Karpas-422 (cell line): ENCODE measurements at regions not wholly inside any gene's neighbourhood (a gene's known extent, or its start where the extent isn't known, plus 50 kb on each side); places are given as distances from the start of the nearest gene placed in this dataset.
A peak's percentile ranks its signal among the peaks of the same experiment; 100 is the strongest.

Experiments
- DNase-seq: peaks from one replicate; pipeline ENCODE4 v3.0.0-alpha.2; 2015
- H2AFZ ChIP-seq: fragments of 200-600 bp; sonication (generic); 2 replicates; pipeline ENCODE4 v1.6.1; 2014; ENCODE audit warnings: antibody characterized with exemption, low read length, mixed read lengths
- H3K27ac ChIP-seq: fragments of 200-600 bp; sonication (generic); 2 replicates; pipeline ENCODE4 v1.5.1; 2014; ENCODE audit warnings: mild to moderate bottlenecking, low read length, moderate library complexity
- H3K27me3 ChIP-seq: fragments of 200-600 bp; sonication (generic); 2 replicates; pipeline ENCODE4 v1.6.1; 2014; ENCODE audit warnings: low read length, mixed read lengths
- H3K36me3 ChIP-seq: fragments of 200-600 bp; sonication (generic); 2 replicates; pipeline ENCODE4 v1.6.1; 2014; ENCODE audit warnings: low read length, mixed read lengths; ENCODE audit not compliant: insufficient read depth
- H3K4me1 ChIP-seq: fragments of 200-600 bp; sonication (generic); 2 replicates; pipeline ENCODE4 v1.6.1; 2014; ENCODE audit warnings: mild to moderate bottlenecking, low read length, mixed read lengths
- H3K4me2 ChIP-seq: fragments of 200-600 bp; sonication (generic); 2 replicates; pipeline ENCODE4 v1.6.1; 2014; ENCODE audit warnings: low read length, low read depth, mild to moderate bottlenecking; ENCODE audit not compliant: poor library complexity, severe bottlenecking
- H3K4me3 ChIP-seq: fragments of 200-600 bp; sonication (generic); 2 replicates; pipeline ENCODE4 v1.5.1; 2014; ENCODE audit warnings: mild to moderate bottlenecking, antibody characterized with exemption, low read length, mixed read lengths
- H3K79me2 ChIP-seq: fragments of 200-600 bp; sonication (generic); 2 replicates; pipeline ENCODE4 v1.6.1; 2014; ENCODE audit warnings: mild to moderate bottlenecking, low read length, mixed read lengths
- H3K9ac ChIP-seq: fragments of 200-600 bp; sonication (generic); 2 replicates; pipeline ENCODE4 v1.6.0; 2014; ENCODE audit warnings: low read length
- H3K9me2 ChIP-seq: fragments of 200-600 bp; sonication (generic), shearing (Covaris generic); replicated peaks from 2 replicates; pipeline ENCODE4 v1.6.0; 2014; ENCODE audit warnings: mild to moderate bottlenecking, low read length, moderate library complexity; ENCODE audit not compliant: insufficient read depth
- H3K9me3 ChIP-seq: fragments of 300-700, 200-600 bp; sonication (generic); 2 replicates; pipeline ENCODE4 v1.6.1; 2014; ENCODE audit warnings: low read length, mixed read lengths
- H4K20me1 ChIP-seq: fragments of 200-600 bp; sonication (generic); 2 replicates; pipeline ENCODE4 v1.6.1; 2014; ENCODE audit warnings: mild to moderate bottlenecking, antibody characterized with exemption, low read length, low read depth; ENCODE audit not compliant: insufficient read depth

DNA sequence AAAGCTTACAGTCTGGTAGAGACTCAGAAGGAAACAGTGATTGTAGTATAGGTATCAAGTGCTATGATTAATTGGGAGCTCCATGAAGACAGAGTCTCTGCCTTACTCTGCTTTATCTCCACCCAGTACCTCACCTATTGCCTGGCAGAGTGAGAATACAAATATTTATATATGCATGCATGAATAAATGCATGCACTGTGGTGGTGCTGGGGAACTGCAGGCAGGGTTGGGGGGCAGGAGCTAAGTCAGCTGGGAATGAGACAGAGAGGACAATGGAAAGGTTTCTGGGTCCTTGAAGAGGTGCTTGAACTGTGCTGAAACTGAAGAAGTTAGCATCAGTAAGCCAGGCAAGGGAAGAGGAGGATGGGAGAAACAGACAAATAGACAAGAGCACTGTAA, 80.8 kb upstream of the PPP2R2B start:
- Histone ChIP-seq H3K9me2 (no peaks in the 10 kb centered on the region), H3K9ac (no peak overlapping the region)

DNA sequence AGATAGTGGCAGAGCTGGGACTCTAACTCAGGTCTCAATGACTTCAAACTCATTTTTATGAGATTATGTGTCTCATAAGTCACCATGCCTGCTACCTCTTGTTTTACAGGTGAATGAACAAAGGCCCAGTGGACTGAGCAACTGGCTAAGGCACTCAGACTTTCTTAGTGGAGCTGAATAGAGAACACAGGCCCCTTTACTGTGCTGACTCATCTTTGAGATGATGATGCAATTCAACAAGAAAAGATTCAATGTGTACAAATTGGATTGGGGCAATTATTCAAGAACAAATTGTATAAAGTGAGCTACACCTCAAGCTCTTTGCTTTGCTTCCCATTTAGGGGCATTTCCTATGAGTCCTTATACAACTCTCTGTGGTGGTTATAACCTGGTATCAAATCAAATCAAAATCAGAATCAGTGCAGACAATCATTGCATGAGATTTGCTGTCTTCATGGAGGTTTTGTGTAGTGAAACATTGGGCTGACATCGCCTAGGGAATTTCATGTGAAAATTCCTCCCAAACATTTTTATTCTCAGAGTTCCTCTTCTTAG, 84.3 kb upstream of the PPP2R2B start:
- Histone ChIP-seq H3K4me2 (no peak overlapping the region), H3K4me1 (no peaks in the 10 kb centered on the region), H3K79me2 (no peaks in the 10 kb centered on the region), H3K36me3 (no peaks in the 10 kb centered on the region), H3K27ac (no peak overlapping the region), H3K9ac (no peak overlapping the region), H4K20me1 (no peaks in the 10 kb centered on the region), H2AFZ (no peak overlapping the region), H3K4me3 (no peak overlapping the region), H3K9me2 (no peaks in the 10 kb centered on the region), H3K27me3 (no peaks in the 10 kb centered on the region), H3K9me3 (no peaks in the 10 kb centered on the region)
- DNase-seq: no peak

More for the DNA sequence above, 80.8 kb upstream of the PPP2R2B start:
- Histone ChIP-seq H3K9me3 (no peaks in the 10 kb centered on the region), H2AFZ (no peak overlapping the region), H3K4me2 (no peak overlapping the region), H3K79me2 (no peaks in the 10 kb centered on the region), H3K4me3 (no peak overlapping the region), H3K4me1 (no peaks in the 10 kb centered on the region), H3K36me3 (no peaks in the 10 kb centered on the region), H4K20me1 (no peaks in the 10 kb centered on the region), H3K27ac (no peak overlapping the region), H3K27me3 (no peaks in the 10 kb centered on the region)
- no peak for DNase-seq

DNA sequence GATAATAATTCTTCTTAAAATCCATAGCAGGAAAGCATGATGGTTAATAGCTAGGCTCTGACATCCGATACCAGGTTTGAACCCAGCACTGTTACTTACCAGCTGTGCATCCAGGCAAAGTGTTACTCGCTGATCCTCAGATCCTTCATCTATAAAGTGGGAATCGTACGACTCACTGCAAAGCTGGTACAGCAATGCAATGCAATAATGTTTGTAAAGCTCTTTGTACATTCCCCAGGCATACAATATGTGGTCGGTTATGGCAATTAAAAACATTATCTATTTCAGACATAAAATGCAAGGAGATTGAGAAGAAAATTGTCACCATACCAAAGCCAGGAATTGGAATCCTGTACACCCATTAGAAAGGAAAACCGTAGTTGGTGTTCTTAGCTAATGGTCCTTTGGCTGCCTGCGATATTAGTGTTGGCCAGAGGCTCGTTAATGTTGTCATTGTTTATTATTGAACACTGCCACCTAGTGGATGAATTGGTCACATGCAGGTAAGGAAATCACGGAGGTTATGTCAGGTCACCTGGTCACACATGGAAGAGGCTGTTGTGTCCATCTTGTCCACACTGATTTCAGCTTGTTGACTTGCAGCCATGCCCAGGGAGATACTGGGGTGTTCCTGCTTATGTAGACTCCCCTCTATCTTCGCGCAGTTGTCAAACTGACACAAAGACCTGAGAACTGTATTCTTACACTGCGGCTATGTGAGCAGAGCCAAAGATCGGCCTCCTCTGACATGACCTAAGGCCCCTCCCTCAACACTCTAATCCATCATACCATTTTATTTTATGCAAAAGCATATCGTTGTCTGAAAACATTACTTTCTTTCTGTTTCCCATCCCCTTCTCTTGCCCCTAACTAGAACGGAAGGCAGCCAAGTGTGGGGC, 87.5 kb upstream of the PPP2R2B start:
- H3K4me2 ChIP-seq: no peak overlapping the region
- no peaks in the 10 kb centered on the region for H3K79me2 ChIP-seq
- no peaks in the 10 kb centered on the region for H3K36me3 ChIP-seq
- no peaks in the 10 kb centered on the region for H3K9me3 ChIP-seq
- no peak overlapping the region for H2AFZ ChIP-seq
- no peaks in the 10 kb centered on the region for H4K20me1 ChIP-seq
- no peak overlapping the region for H3K27ac ChIP-seq
- no peaks in the 10 kb centered on the region for H3K9me2 ChIP-seq
- DNase-seq: peak; percentile 87
- no peak overlapping the region for H3K4me3 ChIP-seq
- no peak overlapping the region for H3K9ac ChIP-seq
- no peaks in the 10 kb centered on the region for H3K4me1 ChIP-seq
- no peaks in the 10 kb centered on the region for H3K27me3 ChIP-seq

DNA sequence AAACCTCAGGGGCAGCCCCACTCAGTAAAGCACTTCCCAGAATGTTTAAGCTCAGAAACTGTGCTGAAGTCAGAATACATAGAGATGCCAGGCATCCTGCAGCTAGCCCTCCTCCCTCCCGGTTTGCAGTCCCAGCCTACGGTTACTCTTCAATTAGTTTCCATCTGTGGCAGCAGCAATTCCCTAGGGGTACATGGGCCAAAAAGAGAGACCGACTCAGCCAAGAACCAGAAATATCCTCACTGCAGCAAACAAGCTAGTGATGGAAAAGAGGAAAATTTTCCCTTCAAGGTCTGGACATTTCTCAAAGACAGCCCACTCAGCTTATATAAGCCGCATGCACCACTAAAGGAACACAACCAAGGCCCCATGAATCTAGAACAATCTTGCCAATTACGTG, 89.1 kb upstream of the PPP2R2B start:
- no peaks in the 10 kb centered on the region for H3K27me3 ChIP-seq

DNA sequence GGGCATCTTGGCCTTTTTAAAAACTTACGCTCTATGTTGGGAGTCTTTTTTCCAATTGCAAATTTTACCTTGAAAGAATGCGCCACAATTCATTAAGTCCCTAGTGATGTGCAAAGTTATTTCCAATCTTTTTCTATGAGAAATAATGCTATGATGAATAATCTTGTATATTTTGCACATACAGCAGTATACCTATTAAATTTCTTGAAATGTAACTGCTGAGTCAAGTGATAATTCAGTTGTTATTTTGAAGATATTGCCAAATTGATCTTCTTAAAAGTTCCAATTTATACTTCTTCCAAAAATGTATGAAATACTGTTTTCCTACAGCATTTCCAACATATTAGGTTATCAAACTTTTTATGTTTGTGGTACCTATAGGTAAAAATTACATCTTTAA, 92.8 kb upstream of the PPP2R2B start:
- no peaks in the 10 kb centered on the region for H3K27me3 ChIP-seq

More for the DNA sequence above, 89.1 kb upstream of the PPP2R2B start:
- Histone ChIP-seq H3K9me2 (no peaks in the 10 kb centered on the region), H3K79me2 (no peaks in the 10 kb centered on the region), H4K20me1 (no peaks in the 10 kb centered on the region), H3K4me2 (no peak overlapping the region), H2AFZ (no peak overlapping the region), H3K36me3 (no peaks in the 10 kb centered on the region), H3K27ac (no peak overlapping the region), H3K4me1 (no peaks in the 10 kb centered on the region), H3K9ac (no peak overlapping the region), H3K9me3 (no peaks in the 10 kb centered on the region), H3K4me3 (no peak overlapping the region)
- DNase-seq: no peak

DNA sequence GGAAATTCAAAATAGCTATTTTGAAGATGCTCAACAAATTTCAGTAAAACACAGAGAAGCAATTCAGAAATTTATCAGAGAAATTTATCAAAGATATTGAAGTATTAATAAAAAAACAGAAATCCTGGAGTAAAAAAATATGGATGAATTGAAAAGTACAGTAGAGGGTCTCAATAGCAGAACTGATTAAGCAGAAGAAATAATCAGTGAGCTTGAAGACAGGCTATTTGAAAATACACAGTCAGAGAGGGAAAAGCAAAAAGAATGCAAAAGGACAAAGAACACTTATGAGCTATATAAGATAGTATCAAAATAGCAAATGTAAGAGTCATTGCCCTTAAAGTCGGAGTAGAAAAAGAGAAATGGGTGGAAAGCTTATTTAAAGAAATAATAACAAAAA, 107.9 kb upstream of the PPP2R2B start:
- no peak overlapping the region for H3K4me2 ChIP-seq
- H3K4me3 ChIP-seq: no peak overlapping the region
- 0 out of 2 replicates have a peak, but pooled peaks cover 2% of the 10 kb centered on the region for H3K27me3 ChIP-seq

More for the DNA sequence above, 92.8 kb upstream of the PPP2R2B start:
- H3K9ac ChIP-seq: no peak overlapping the region
- H3K79me2 ChIP-seq: no peaks in the 10 kb centered on the region
- no peaks in the 10 kb centered on the region for H3K4me1 ChIP-seq
- no peak overlapping the region for H3K4me2 ChIP-seq
- no peaks in the 10 kb centered on the region for H3K9me2 ChIP-seq
- DNase-seq: no peak
- no peak overlapping the region for H3K4me3 ChIP-seq
- H2AFZ ChIP-seq: no peak overlapping the region
- H3K9me3 ChIP-seq: no peaks in the 10 kb centered on the region
- H3K36me3 ChIP-seq: no peaks in the 10 kb centered on the region
- H3K27ac ChIP-seq: no peak overlapping the region
- no peaks in the 10 kb centered on the region for H4K20me1 ChIP-seq

DNA sequence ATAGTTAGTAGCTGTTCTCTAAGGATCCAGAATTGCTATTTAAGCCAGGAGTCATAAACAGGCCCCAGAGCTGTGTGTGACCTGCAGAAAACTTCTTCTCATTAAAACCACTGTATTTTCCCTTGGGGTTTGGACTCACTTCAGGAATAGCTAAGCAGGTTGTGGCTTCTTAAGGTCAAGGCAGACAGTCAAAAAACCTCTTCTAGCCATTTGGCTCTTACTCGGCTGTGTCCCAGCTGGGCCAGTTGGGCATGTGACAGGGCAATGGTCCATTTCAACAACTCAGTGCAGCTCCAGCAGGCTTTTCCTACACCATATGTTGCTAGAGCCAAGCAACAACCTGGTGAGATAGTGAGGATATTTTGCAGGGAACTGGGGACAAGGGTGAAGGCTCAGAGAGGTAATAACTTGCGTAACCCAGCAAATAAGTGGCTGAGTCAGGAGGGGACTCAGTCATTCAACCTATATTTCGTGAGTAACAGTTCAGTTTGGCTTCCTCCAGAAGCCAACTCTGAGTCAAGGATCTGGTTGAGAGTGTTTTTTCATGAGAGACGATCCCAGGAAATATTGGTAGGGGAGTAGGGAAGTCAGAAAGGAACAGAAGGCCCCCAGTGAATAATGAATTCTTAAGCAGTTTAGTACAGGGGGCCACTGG, 115.4 kb upstream of the PPP2R2B start:
- peaks cover 9% of the 10 kb centered on the region; the same call in 1 of the 2 replicates for H3K9me3 ChIP-seq
- no peaks in the 10 kb centered on the region for H3K27me3 ChIP-seq
- H3K9me2 ChIP-seq: no peaks in the 10 kb centered on the region
- H3K9ac ChIP-seq: no peak overlapping the region
- no peak overlapping the region for H3K4me3 ChIP-seq
- H3K4me1 ChIP-seq: no peaks in the 10 kb centered on the region
- H3K36me3 ChIP-seq: no peaks in the 10 kb centered on the region
- DNase-seq: no peak
- H2AFZ ChIP-seq: no peak overlapping the region
- H3K4me2 ChIP-seq: no peak overlapping the region
- no peak overlapping the region for H3K27ac ChIP-seq
- no peaks in the 10 kb centered on the region for H3K79me2 ChIP-seq
- H4K20me1 ChIP-seq: no peaks in the 10 kb centered on the region

More for the DNA sequence above, 107.9 kb upstream of the PPP2R2B start:
- peaks cover 19% of the 10 kb centered on the region; the same call in 1 of the 2 replicates for H3K9me3 ChIP-seq
- no peaks in the 10 kb centered on the region for H3K4me1 ChIP-seq
- H3K9me2 ChIP-seq: no peaks in the 10 kb centered on the region
- H3K9ac ChIP-seq: no peak overlapping the region
- H3K27ac ChIP-seq: no peak overlapping the region
- peaks cover 2% of the 10 kb centered on the region; the same call in 1 of the 2 replicates for H3K36me3 ChIP-seq
- no peaks in the 10 kb centered on the region for H3K79me2 ChIP-seq
- no peaks in the 10 kb centered on the region for H4K20me1 ChIP-seq
- no peak for DNase-seq
- no peak overlapping the region for H2AFZ ChIP-seq

DNA sequence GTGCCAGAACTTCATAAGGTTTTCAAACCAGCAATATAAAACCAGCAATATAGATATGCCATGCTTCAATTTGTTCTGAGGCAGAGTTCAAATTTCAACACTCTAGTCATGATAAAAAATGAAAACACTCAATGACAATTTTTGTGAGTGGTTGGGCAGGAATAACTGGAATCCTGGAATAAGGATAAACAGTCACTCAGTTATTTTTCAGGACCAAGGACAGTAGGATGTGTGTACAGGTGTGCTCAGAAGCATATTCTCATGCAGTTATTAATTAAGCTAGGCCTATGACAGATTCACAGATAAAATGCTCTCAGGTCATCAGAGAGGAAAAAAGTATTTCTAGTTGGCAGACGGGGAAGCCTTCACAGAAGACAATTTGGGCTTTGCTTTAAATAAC, 117.3 kb upstream of the PPP2R2B start:
- H3K79me2 ChIP-seq: no peaks in the 10 kb centered on the region
- H3K9me3 ChIP-seq: no peaks in the 10 kb centered on the region
- H4K20me1 ChIP-seq: no peaks in the 10 kb centered on the region
- no peaks in the 10 kb centered on the region for H3K9me2 ChIP-seq
- no peak overlapping the region for H2AFZ ChIP-seq
- no peaks in the 10 kb centered on the region for H3K4me1 ChIP-seq
- H3K9ac ChIP-seq: no peak overlapping the region
- no peaks in the 10 kb centered on the region for H3K27me3 ChIP-seq
- H3K27ac ChIP-seq: no peak overlapping the region
- H3K4me2 ChIP-seq: no peak overlapping the region
- no peaks in the 10 kb centered on the region for H3K36me3 ChIP-seq
- DNase-seq: no peak
- H3K4me3 ChIP-seq: no peak overlapping the region
